ENCODE measurements at regions not wholly inside any gene's neighbourhood (a gene's known extent, or its start where the extent isn't known, plus 50 kb on each side); places are given as distances from the start of the nearest gene placed in this dataset.

- TF ChIP-seq POLR2A (IDR thresholded peaks at IDR 0.05) (no peak), CTCF (IDR thresholded peaks at IDR 0.05) (no peak)
These were observed 1445.4 kb downstream of the AACS start for GRCh38 chr12:126510630-126511029.

Data from adrenal gland (tissue), 5 donors.